Skeletal muscle tissue (tissue), 3 donors: ENCODE measurements at regions not wholly inside any gene's neighbourhood (a gene's known extent, or its start where the extent isn't known, plus 50 kb on each side); places are given as distances from the start of the nearest gene placed in this dataset.

Source experiments
- H3K27ac ChIP-seq: one replicate; pipeline ENCODE4 v1.7.0; 2013; ENCODE audit warnings: mild to moderate bottlenecking, low read depth, low read length, inconsistent platforms
- H3K27me3 ChIP-seq, 3 donors: one replicate each; pipeline ENCODE4 v1.7.0; 2013; ENCODE audit warnings: low read length in 3 of 3; ENCODE audit not compliant: control insufficient read depth in 3 of 3, insufficient read depth in 3 of 3
- H3K36me3 ChIP-seq, 3 donors: one replicate each; pipeline ENCODE4 v1.7.0; 2013; ENCODE audit warnings: low read length in 3 of 3; ENCODE audit not compliant: control insufficient read depth in 3 of 3, insufficient read depth in 3 of 3
- H3K4me1 ChIP-seq, 3 donors: one replicate each; pipeline ENCODE4 v1.7.0; 2013; ENCODE audit warnings: low read length in 3 of 3, mild to moderate bottlenecking in 3 of 3; ENCODE audit not compliant: control insufficient read depth in 3 of 3, insufficient read depth in 3 of 3
- H3K4me3 ChIP-seq, 3 donors: one replicate each; pipeline ENCODE4 v1.7.0; 2013; ENCODE audit warnings: low read length in 3 of 3
- H3K9ac ChIP-seq, 3 donors: one replicate each; pipeline ENCODE4 v1.7.0; 2013; ENCODE audit warnings: low read length in 3 of 3, mild to moderate bottlenecking in 3 of 3, moderate library complexity in 2 of 3, low read depth in 1 of 3
- H3K9me3 ChIP-seq, 3 donors: one replicate each; pipeline ENCODE4 v1.7.0; 2013; ENCODE audit warnings: low read length in 3 of 3; ENCODE audit not compliant: control insufficient read depth in 3 of 3
- donor health status: Osteomylitis.

GRCh38 chr4:148790691-148791090 is 348.5 kb upstream of the NR3C2 start:
- Histone ChIP-seq H3K4me1 (peaks cover 2 to 4% (median 3%) of the 10 kb centered on the region in 3 donors), H3K27me3 (no peaks in the 10 kb centered on the region), H3K9me3 (no peaks in the 10 kb centered on the region), H3K27ac (no peak overlapping the region), H3K36me3 (no peaks in the 10 kb centered on the region), H3K9ac (no peak overlapping the region), H3K4me3 (no peak overlapping the region)

- Histone ChIP-seq H3K27ac (no peak overlapping the region), H3K4me1 (peaks cover 2 to 4% (median 3%) of the 10 kb centered on the region in 3 donors), H3K4me3 (no peak overlapping the region), H3K9ac (no peak overlapping the region), H3K9me3 (no peaks in the 10 kb centered on the region), H3K27me3 (no peaks in the 10 kb centered on the region), H3K36me3 (no peaks in the 10 kb centered on the region)
Measured at GRCh38 chr4:148790246-148790645, 348.0 kb upstream of the NR3C2 start.

- Histone ChIP-seq H3K9ac (no peak overlapping the region), H3K4me3 (no peak overlapping the region), H3K27ac (no peak overlapping the region), H3K9me3 (no peaks in the 10 kb centered on the region), H3K36me3 (no peaks in the 10 kb centered on the region), H3K4me1 (peaks cover 2 to 4% (median 3%) of the 10 kb centered on the region in 3 donors), H3K27me3 (no peaks in the 10 kb centered on the region)
Measured at GRCh38 chr4:148787831-148788477, 345.7 kb upstream of the NR3C2 start.

- no peak overlapping the region for H3K4me3 ChIP-seq
- H3K9ac ChIP-seq: no peak overlapping the region
- H3K27me3 ChIP-seq: no peaks in the 10 kb centered on the region
- no peaks in the 10 kb centered on the region for H3K36me3 ChIP-seq
- no peaks in the 10 kb centered on the region for H3K9me3 ChIP-seq
- peaks cover 2 to 4% (median 3%) of the 10 kb centered on the region in 3 donors for H3K4me1 ChIP-seq
- H3K27ac ChIP-seq: no peak overlapping the region
Measured at GRCh38 chr4:148787285-148787684, 345.1 kb upstream of the NR3C2 start.

GRCh38 chr4:148786699-148787098 is 344.5 kb upstream of the NR3C2 start:
- no peaks in the 10 kb centered on the region for H3K36me3 ChIP-seq
- H3K27ac ChIP-seq: no peak overlapping the region
- H3K4me3 ChIP-seq: no peak overlapping the region
- no peaks in the 10 kb centered on the region for H3K27me3 ChIP-seq
- H3K9ac ChIP-seq: no peak overlapping the region
- H3K9me3 ChIP-seq: no peaks in the 10 kb centered on the region
- H3K4me1 ChIP-seq: peaks cover 2 to 4% (median 3%) of the 10 kb centered on the region in 3 donors

- Histone ChIP-seq H3K9me3 (no peaks in the 10 kb centered on the region), H3K4me1 (no peaks in the 10 kb centered on the region), H3K4me3 (no peak overlapping the region), H3K36me3 (no peaks in the 10 kb centered on the region), H3K27ac (no peak overlapping the region), H3K27me3 (no peaks in the 10 kb centered on the region), H3K9ac (no peak overlapping the region)
Measured at GRCh38 chr4:148782284-148782683, 340.1 kb upstream of the NR3C2 start.

- Histone ChIP-seq H3K9me3 (no peaks in the 10 kb centered on the region), H3K27ac (no peak overlapping the region), H3K36me3 (no peaks in the 10 kb centered on the region), H3K4me3 (no peak overlapping the region), H3K9ac (no peak overlapping the region), H3K4me1 (no peaks in the 10 kb centered on the region), H3K27me3 (no peaks in the 10 kb centered on the region)
Measured at GRCh38 chr4:148780426-148781005, 338.3 kb upstream of the NR3C2 start.

GRCh38 chr4:148779771-148780170 is 337.6 kb upstream of the NR3C2 start:
- Histone ChIP-seq H3K27ac (no peak overlapping the region), H3K9ac (no peak overlapping the region)

GRCh38 chr4:148778980-148779675 is 336.9 kb upstream of the NR3C2 start:
- H3K4me3 ChIP-seq: no peak overlapping the region
- no peaks in the 10 kb centered on the region for H3K9me3 ChIP-seq
- no peak overlapping the region for H3K27ac ChIP-seq
- no peaks in the 10 kb centered on the region for H3K27me3 ChIP-seq
- H3K4me1 ChIP-seq: no peaks in the 10 kb centered on the region
- no peak overlapping the region for H3K9ac ChIP-seq
- H3K36me3 ChIP-seq: no peaks in the 10 kb centered on the region

More at GRCh38 chr4:148779771-148780170, 337.6 kb upstream of the NR3C2 start:
- no peak overlapping the region for H3K4me3 ChIP-seq
- no peaks in the 10 kb centered on the region for H3K4me1 ChIP-seq
- no peaks in the 10 kb centered on the region for H3K9me3 ChIP-seq
- H3K27me3 ChIP-seq: no peaks in the 10 kb centered on the region
- H3K36me3 ChIP-seq: no peaks in the 10 kb centered on the region

- no peak overlapping the region for H3K9ac ChIP-seq
Measured at GRCh38 chr4:148776941-148777340, 334.7 kb upstream of the NR3C2 start.

More at GRCh38 chr4:148776941-148777340, 334.7 kb upstream of the NR3C2 start:
- Histone ChIP-seq H3K27ac (no peak overlapping the region), H3K27me3 (no peaks in the 10 kb centered on the region), H3K9me3 (no peaks in the 10 kb centered on the region), H3K4me1 (no peaks in the 10 kb centered on the region), H3K36me3 (no peaks in the 10 kb centered on the region), H3K4me3 (no peak overlapping the region)
